ENCODE measurements at regions not wholly inside any gene's neighbourhood (a gene's known extent, or its start where the extent isn't known, plus 50 kb on each side); places are given as distances from the start of the nearest gene placed in this dataset.

- TF ChIP-seq, protein P1, sequence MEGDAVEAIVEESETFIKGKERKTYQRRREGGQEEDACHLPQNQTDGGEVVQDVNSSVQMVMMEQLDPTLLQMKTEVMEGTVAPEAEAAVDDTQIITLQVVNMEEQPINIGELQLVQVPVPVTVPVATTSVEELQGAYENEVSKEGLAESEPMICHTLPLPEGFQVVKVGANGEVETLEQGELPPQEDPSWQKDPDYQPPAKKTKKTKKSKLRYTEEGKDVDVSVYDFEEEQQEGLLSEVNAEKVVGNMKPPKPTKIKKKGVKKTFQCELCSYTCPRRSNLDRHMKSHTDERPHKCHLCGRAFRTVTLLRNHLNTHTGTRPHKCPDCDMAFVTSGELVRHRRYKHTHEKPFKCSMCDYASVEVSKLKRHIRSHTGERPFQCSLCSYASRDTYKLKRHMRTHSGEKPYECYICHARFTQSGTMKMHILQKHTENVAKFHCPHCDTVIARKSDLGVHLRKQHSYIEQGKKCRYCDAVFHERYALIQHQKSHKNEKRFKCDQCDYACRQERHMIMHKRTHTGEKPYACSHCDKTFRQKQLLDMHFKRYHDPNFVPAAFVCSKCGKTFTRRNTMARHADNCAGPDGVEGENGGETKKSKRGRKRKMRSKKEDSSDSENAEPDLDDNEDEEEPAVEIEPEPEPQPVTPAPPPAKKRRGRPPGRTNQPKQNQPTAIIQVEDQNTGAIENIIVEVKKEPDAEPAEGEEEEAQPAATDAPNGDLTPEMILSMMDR (IDR thresholded peaks at IDR 0.05; ENCODE audit: borderline replicate concordance, insufficient read depth, low read depth, low read length): no peak
These were observed 233.1 kb upstream of the SPRY1 start for GRCh38 chr4:123163501-123163900.

DNA sequence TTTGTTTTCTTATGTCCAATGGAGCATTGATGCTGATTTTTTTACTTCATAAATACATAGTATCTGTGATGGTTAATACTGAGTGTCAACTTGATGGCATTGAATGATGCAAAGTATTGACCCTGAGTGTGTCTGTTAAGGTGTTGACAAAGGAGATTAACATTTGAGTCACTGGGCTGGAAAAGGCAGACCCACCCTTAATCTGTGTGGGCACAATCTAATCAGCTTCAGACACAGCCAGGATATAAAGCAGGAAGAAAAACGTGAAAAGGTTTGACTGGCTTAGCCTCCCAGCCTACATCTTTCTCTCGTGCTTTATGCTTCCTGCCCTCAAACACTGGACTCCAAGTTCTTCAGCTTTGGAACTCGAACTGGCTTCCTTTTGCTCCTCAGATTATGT lies 230.6 kb upstream of the SPRY1 start:
- TF ChIP-seq, protein P1 (IDR thresholded peaks at IDR 0.05; ENCODE audit: borderline replicate concordance, insufficient read depth, low read depth, low read length): no peak
- no peak overlapping the region for H3K4me3 ChIP-seq (ENCODE audit: low read depth, low read length)

More at GRCh38 chr4:123163501-123163900, 233.1 kb upstream of the SPRY1 start:
- H3K4me3 ChIP-seq (ENCODE audit: low read depth, low read length): no peak overlapping the region

GRCh38 chr4:123167931-123168330 lies 228.7 kb upstream of the SPRY1 start:
- no peak overlapping the region for H3K4me3 ChIP-seq (ENCODE audit: low read depth, low read length)

DNA sequence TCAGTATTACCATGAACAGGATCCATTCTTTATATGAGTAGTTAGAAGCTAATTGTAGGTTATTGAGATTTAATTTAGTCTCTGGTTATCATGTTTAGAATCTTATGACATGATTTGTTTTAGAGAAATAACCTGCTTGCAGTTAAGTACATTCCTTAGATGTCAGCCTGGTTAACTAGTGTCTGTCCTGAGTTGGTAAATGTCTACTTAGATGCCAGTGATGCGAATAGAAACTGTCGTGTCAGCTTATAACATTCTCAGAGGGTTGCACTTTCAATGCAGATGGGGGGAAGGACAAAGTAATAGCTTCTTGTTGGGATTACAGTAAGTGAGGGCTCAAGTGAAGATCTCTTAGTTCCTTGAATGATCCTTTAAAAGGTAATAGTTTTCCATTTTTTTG lies 227.8 kb upstream of the SPRY1 start:
- H3K4me3 ChIP-seq (ENCODE audit: low read depth, low read length): no peak overlapping the region
- TF ChIP-seq, protein P1 (IDR thresholded peaks at IDR 0.05; ENCODE audit: borderline replicate concordance, insufficient read depth, low read depth, low read length): no peak

More at GRCh38 chr4:123167931-123168330, 228.7 kb upstream of the SPRY1 start:
- TF ChIP-seq, protein P1 (IDR thresholded peaks at IDR 0.05; ENCODE audit: borderline replicate concordance, insufficient read depth, low read depth, low read length): no peak

DNA sequence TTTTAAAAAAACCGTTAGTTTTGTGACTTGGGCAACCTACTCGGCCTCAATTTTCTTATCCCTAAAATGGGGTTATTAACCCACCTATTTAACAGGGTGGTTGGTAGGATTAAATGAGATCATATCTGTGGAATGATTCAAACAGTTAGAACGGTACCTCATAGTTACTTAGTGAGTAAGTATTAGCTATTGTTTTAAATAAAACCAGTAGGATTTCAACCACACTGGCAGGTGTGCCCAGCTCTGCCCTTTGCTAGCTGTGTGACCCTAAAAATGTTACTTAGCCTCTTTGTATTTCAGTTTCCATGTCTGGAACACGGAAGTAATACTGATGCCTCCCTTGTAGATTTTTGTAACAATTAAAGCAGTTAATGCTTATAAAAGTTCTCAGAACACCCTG lies 225.8 kb upstream of the SPRY1 start:
- TF ChIP-seq, protein P1 (IDR thresholded peaks at IDR 0.05; ENCODE audit: borderline replicate concordance, insufficient read depth, low read depth, low read length): no peak
- no peak overlapping the region for H3K4me3 ChIP-seq (ENCODE audit: low read depth, low read length)

DNA sequence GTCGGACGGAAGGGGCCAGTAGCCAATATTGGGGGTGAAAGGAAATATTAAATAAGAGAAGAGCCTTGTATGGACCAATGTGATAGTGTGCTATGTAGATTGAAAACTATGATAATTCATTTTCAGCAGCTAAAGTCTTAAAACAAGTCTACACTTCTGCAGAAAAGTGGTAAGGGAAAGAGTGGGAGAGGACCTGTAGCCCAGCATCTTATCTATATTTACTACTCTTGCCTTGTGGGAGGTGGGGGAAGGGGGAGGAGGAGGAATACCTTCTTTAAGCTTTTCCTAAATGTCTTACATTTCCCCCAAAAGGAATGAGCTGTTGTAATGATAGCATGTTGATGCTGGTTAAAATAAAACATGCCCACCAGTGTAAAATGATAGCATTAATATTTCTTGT lies 220.0 kb upstream of the SPRY1 start:
- TF ChIP-seq, protein P1 (IDR thresholded peaks at IDR 0.05; ENCODE audit: borderline replicate concordance, insufficient read depth, low read depth, low read length): no peak
- H3K4me3 ChIP-seq (ENCODE audit: low read depth, low read length): no peak overlapping the region

DNA sequence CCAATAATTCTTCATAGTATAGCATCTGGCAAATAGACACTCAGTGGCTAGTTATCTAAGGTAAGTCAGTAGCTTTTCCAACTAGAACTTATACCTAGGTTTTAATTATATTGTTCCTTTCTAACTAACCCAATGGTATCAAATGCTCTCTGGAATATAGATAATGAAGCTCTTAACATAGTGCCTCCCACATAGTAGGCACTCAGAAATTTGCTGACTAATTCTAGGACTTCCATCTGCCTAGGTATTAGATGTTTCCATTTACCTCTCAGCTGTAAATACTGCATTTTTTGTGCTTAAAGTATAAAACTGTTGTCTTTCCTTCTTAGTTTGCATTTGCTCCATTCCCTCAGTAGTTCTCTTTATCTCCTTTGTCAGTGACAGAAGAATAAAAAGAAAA lies 214.3 kb upstream of the SPRY1 start:
- TF ChIP-seq, protein P1 (IDR thresholded peaks at IDR 0.05; ENCODE audit: borderline replicate concordance, insufficient read depth, low read depth, low read length): no peak
- H3K4me3 ChIP-seq (ENCODE audit: low read depth, low read length): no peak overlapping the region
